ENCODE measurements at regions not wholly inside any gene's neighbourhood (a gene's known extent, or its start where the extent isn't known, plus 50 kb on each side); places are given as distances from the start of the nearest gene placed in this dataset.
"Not testable (repeated sequence)": the region's sequence is repeated elsewhere in the genome, so short reads cannot be mapped to it uniquely, and the experiment has no call there.

- no peak overlapping the region for H3K4me3 ChIP-seq (ENCODE audit: low read length)
- TF ChIP-seq CTCF (conservative IDR thresholded peaks at IDR 0.05; ENCODE audit: low read length) = peak; percentile 59
- DNase-seq (ENCODE audit: low read depth) = no peak
Observed at GRCh38 chr1:70745199-70745598, 302.4 kb downstream of the PTGER3 start.

GRCh38 chr1:70746062-70746461, 301.6 kb downstream of the PTGER3 start:
- not testable (repeated sequence) for H3K4me3 ChIP-seq (ENCODE audit: low read length); DNase-seq (ENCODE audit: low read depth)

- not testable (repeated sequence) for H3K4me3 ChIP-seq (ENCODE audit: low read length); DNase-seq (ENCODE audit: low read depth)
Observed at GRCh38 chr1:70747123-70747522, 300.5 kb downstream of the PTGER3 start.

- DNase-seq (ENCODE audit: low read depth); H3K4me3 ChIP-seq (ENCODE audit: low read length): not testable (repeated sequence)
Observed at GRCh38 chr1:70751676-70752287, 295.8 kb downstream of the PTGER3 start.

GRCh38 chr1:70754701-70755100, 292.9 kb downstream of the PTGER3 start:
- no peak for DNase-seq (ENCODE audit: low read depth)
- H3K4me3 ChIP-seq (ENCODE audit: low read length) = no peak overlapping the region
- TF ChIP-seq CTCF (conservative IDR thresholded peaks at IDR 0.05; ENCODE audit: low read length) = no peak

- no peak for TF ChIP-seq CTCF (conservative IDR thresholded peaks at IDR 0.05; ENCODE audit: low read length)
- peak; percentile 61 for DNase-seq (ENCODE audit: low read depth)
- no peak overlapping the region for H3K4me3 ChIP-seq (ENCODE audit: low read length)
Observed at GRCh38 chr1:70760154-70760553, 287.5 kb downstream of the PTGER3 start.

- DNase-seq (ENCODE audit: low read depth) = no peak
- TF ChIP-seq CTCF (conservative IDR thresholded peaks at IDR 0.05; ENCODE audit: low read length) = no peak
- no peak overlapping the region for H3K4me3 ChIP-seq (ENCODE audit: low read length)
Observed at GRCh38 chr1:70762386-70762785, 285.2 kb downstream of the PTGER3 start.

GRCh38 chr1:70764747-70765146, 282.9 kb downstream of the PTGER3 start:
- no peak for TF ChIP-seq CTCF (conservative IDR thresholded peaks at IDR 0.05; ENCODE audit: low read length)
- H3K4me3 ChIP-seq (ENCODE audit: low read length) = no peak overlapping the region
- DNase-seq (ENCODE audit: low read depth) = peak; percentile 39

- TF ChIP-seq CTCF (conservative IDR thresholded peaks at IDR 0.05; ENCODE audit: low read length) = no peak
- no peak overlapping the region for H3K4me3 ChIP-seq (ENCODE audit: low read length)
- peak; percentile 54 for DNase-seq (ENCODE audit: low read depth)
Observed at GRCh38 chr1:70767377-70767776, 280.2 kb downstream of the PTGER3 start.

All from AG10803 (cell line).